BLaER1 treated with 17β-estradiol and CSF1 and Interleukin-3, amounts not matched to agents 10 nM and 100 nM (cell line): ENCODE measurements at regions not wholly inside any gene's neighbourhood (a gene's known extent, or its start where the extent isn't known, plus 50 kb on each side); places are given as distances from the start of the nearest gene placed in this dataset.
"Not testable (repeated sequence)": the region's sequence is repeated elsewhere in the genome, so short reads cannot be mapped to it uniquely, and the experiment has no call there.

Experiments used
- H3K27ac ChIP-seq, 11 experiments: shearing (Covaris generic); formaldehyde crosslinking; 2 replicates each; pipeline ENCODE4 v1.8.1; 2022
- H3K27me3 ChIP-seq, 11 experiments: shearing (Covaris generic); formaldehyde crosslinking; 2 replicates each; pipeline ENCODE4 v1.8.1; 2022
- H3K36me3 ChIP-seq, 11 experiments: shearing (Covaris generic); formaldehyde crosslinking; 2 replicates each; pipeline ENCODE4 v1.8.1; 2022
- H3K4me1 ChIP-seq, 10 experiments: shearing (Covaris generic); formaldehyde crosslinking; 2 replicates each; pipeline ENCODE4 v1.8.1; 2022
- H3K4me2 ChIP-seq, 11 experiments: shearing (Covaris generic); formaldehyde crosslinking; 2 replicates each; pipeline ENCODE4 v1.8.1; 2022
- H3K4me3 ChIP-seq, 10 experiments: shearing (Covaris generic); formaldehyde crosslinking; 2 replicates each; pipeline ENCODE4 v1.8.1; 2022
- H3K9ac ChIP-seq, 11 experiments: shearing (Covaris generic); formaldehyde crosslinking; 2 replicates each; pipeline ENCODE4 v1.8.1; 2022
- H3K9me3 ChIP-seq, 11 experiments: shearing (Covaris generic); formaldehyde crosslinking; replicated peaks in 1 of 11; 2 replicates each; pipeline ENCODE4 v1.8.1; 2022
- H4K20me1 ChIP-seq, 11 experiments: shearing (Covaris generic); formaldehyde crosslinking; 2 replicates each; pipeline ENCODE4 v1.8.1; 2022
- Cebpa-rat ChIP-seq, 11 experiments: shearing (Covaris generic); IDR thresholded peaks; 2 replicates each; pipeline ENCODE4 v1.8.1; 2022

DNA sequence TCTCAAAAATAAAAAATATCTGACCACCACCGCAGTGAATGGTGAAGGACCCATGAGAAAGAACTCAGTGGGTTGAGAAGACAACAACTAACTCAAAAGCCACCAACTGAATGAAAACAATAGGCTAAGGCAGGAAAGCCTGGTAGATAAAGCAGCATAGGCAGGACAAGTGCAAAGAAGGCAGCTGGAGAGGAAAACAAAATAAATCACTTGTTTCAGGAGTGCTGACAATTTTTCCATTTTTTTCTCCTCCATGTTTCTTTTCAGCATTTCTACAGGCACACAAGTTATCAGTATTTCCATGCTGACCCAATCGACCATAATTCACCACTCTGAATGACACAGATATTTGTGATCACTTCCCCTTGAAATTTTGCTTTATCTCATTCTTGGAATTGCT lies 597.8 kb downstream of the LIG4 start:
- Histone ChIP-seq H3K27ac (no peak overlapping the region), H3K9me3 (no peaks in the 10 kb centered on the region), H4K20me1 (no peaks in the 10 kb centered on the region), H3K9ac (no peak overlapping the region), H3K27me3 (no peaks in the 10 kb centered on the region), H3K4me1 (no peaks in the 10 kb centered on the region), H3K4me3 (no peak overlapping the region), H3K4me2 (no peak overlapping the region), H3K36me3 (no peaks in the 10 kb centered on the region)
- no peak for TF ChIP-seq Cebpa-rat (IDR thresholded peaks at IDR 0.05)

DNA sequence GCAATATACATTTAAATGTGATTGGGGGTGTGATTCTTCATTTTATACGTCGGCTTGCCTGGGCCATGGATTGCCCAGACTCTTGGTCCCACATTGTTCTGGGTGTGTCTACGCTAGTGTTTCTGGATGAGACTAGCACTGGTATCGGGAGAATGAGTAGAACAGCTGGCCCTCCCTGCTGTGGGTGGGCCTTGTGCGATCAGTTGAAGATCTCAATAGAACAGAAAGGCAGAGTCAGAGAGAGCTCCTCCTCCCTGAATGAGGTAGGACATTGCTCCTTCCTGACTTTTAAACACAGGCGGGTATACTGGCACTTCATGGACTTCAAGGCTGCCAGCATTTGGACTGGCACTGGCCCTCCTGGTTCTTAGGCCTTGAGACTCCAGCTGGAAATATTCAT lies 603.0 kb downstream of the LIG4 start:
- Histone ChIP-seq H3K27ac (no peak overlapping the region), H3K9ac (no peak overlapping the region), H4K20me1 (no peaks in the 10 kb centered on the region), H3K9me3 (no peaks in the 10 kb centered on the region), H3K36me3 (no peaks in the 10 kb centered on the region), H3K4me3 (no peak overlapping the region), H3K27me3 (no peaks in the 10 kb centered on the region), H3K4me2 (no peak overlapping the region), H3K4me1 (no peaks in the 10 kb centered on the region)
- TF ChIP-seq Cebpa-rat (IDR thresholded peaks at IDR 0.05), result no peak

DNA sequence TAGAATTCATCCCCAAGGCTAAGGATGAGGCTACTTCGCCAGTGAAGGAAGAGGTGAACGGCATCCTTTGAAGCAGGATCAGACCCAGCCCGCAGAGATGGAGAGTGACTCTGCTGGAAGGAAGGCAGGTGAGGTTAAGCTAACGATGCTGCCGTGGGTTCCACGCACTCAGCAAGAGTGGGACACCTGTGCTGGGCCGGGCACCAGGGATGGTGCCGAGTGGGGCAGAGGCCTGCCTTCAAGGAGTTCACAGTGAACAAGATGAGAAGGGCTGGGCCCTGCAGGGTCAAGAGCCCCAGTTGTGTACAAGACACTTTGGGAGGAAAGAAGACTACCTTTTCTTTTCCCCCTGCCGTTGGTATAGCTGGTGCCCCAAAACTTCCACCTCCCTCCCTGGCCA lies 606.6 kb downstream of the LIG4 start:
- Histone ChIP-seq H3K9ac (no peak overlapping the region), H3K36me3 (no peaks in the 10 kb centered on the region), H3K9me3 (no peaks in the 10 kb centered on the region), H3K27ac (no peak overlapping the region), H3K4me1 (no peaks in the 10 kb centered on the region), H3K27me3 (no peaks in the 10 kb centered on the region), H4K20me1 (no peaks in the 10 kb centered on the region), H3K4me3 (no peak overlapping the region), H3K4me2 (no peak overlapping the region)
- no peak for TF ChIP-seq Cebpa-rat (IDR thresholded peaks at IDR 0.05)

DNA sequence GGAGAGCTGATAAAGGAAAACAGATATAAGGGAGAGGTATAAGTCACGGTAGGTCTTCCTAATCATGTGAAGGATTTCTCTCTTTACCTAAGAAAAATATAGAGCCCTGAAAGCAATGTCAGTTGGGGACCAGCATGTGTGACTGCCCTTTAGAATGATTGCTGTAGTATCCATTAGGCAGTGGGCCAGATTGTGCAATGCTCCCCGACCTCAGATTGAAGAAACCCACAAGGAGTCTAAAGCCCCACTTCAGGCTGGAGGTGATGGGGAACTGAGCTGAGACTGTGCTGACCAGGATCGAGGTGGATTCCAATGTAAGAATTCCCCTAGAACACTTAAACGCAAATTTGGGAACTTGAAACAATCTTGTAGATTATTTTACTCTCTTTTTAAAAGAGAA lies 614.4 kb downstream of the LIG4 start:
- H3K4me1 ChIP-seq, result no peaks in the 10 kb centered on the region
- no peaks in the 10 kb centered on the region for H3K36me3 ChIP-seq
- TF ChIP-seq Cebpa-rat (IDR thresholded peaks at IDR 0.05), result no peak
- no peak overlapping the region for H3K27ac ChIP-seq
- no peak overlapping the region for H3K9ac ChIP-seq
- no peak overlapping the region for H3K4me2 ChIP-seq
- no peaks in the 10 kb centered on the region for H3K27me3 ChIP-seq
- H3K4me3 ChIP-seq, result no peak overlapping the region
- H4K20me1 ChIP-seq, result no peaks in the 10 kb centered on the region
- H3K9me3 ChIP-seq, result no peaks in the 10 kb centered on the region

DNA sequence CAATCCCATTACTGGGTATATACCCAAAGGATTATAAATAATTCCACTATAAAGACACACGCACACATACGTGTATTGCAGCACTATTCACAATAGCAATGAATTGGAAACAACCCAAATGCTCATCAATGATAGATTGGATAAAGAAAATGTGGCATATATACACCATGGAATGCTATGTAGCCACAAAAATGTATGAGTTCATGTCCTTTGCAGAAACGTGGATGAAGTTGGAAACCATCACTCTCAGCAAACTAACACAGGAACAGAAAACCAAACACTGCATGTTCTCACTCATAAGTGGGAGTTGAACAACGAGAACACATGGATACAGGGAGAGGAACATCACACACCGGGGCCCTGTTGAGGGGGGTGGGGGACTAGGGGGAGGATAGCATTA lies 619.0 kb downstream of the LIG4 start:
- not testable (repeated sequence) for H3K4me2 ChIP-seq, H3K4me1 ChIP-seq, H4K20me1 ChIP-seq, H3K27ac ChIP-seq, H3K4me3 ChIP-seq, H3K9me3 ChIP-seq, H3K36me3 ChIP-seq, H3K27me3 ChIP-seq, H3K9ac ChIP-seq

DNA sequence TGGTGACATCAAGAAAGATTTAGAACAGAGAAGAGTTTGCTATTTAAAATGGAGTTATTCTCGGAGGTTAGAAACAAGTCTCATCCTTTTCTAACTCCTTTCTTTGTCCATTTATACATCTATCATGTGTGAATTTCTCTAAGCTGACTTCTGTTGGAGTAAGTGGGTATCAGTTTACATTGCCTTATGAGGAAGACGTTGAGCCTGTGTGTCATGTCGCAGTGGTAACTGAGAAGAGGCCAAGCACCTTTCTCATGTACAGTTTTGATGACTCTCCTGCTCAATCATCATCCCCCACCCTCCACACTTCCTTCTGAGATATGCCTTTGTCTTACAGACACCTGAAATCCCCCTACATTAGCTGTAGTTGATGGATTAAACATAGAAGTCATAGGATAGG lies 624.8 kb downstream of the LIG4 start:
- Histone ChIP-seq H3K36me3 (no peaks in the 10 kb centered on the region), H4K20me1 (no peaks in the 10 kb centered on the region; a peak in 1 of 22 replicates), H3K9me3 (no peaks in the 10 kb centered on the region), H3K27ac (no peak overlapping the region), H3K27me3 (no peaks in the 10 kb centered on the region), H3K4me2 (no peak overlapping the region), H3K9ac (no peak overlapping the region), H3K4me3 (no peak overlapping the region), H3K4me1 (no peaks in the 10 kb centered on the region)
- no peak for TF ChIP-seq Cebpa-rat (IDR thresholded peaks at IDR 0.05)

DNA sequence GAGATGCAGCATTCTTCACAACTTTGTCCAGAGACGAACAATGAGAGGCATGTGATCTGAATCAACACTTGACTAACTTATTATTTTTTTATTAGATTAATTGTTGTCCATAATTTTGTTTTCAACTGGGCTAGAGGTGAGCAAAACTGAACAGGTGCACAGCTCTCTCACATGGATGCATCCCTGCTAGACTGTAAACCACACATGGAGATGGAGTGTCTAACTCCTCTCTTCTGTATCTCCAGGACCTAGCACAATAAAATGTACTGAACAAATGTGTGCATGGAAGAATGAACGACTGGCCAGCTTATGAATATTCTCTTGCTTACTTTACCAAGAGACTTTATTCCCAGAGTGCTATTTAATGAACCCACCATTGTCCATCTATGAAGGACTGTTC lies 627.7 kb downstream of the LIG4 start:
- no peaks in the 10 kb centered on the region for H3K27me3 ChIP-seq
- H4K20me1 ChIP-seq, result no peaks in the 10 kb centered on the region; a peak in 1 of 22 replicates

DNA sequence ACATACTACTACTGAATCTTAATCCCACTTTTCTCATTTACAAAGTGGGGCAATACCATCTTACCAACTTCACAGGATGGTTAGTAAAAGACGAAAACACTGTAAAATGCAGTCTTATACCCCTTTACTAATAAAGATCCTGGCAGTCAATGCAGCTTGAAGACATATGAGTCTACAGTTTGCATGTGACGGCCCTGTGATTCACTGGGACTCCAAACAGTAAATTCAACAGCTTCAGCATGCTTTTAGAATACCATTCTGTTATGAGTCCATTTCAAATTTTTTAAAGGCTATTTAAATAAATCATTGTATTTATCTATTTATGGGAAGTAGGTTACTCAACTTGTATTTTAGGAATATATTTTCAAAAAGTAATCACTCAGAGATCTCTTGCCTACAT lies 629.1 kb downstream of the LIG4 start:
- TF ChIP-seq Cebpa-rat (IDR thresholded peaks at IDR 0.05), result no peak
- no peaks in the 10 kb centered on the region; a peak in 1 of 22 replicates for H4K20me1 ChIP-seq
- no peak overlapping the region for H3K4me3 ChIP-seq
- no peaks in the 10 kb centered on the region for H3K27me3 ChIP-seq
- H3K27ac ChIP-seq, result no peak overlapping the region
- no peaks in the 10 kb centered on the region for H3K4me1 ChIP-seq
- no peak overlapping the region for H3K9ac ChIP-seq
- no peak overlapping the region for H3K4me2 ChIP-seq
- no peaks in the 10 kb centered on the region for H3K36me3 ChIP-seq
- no peaks in the 10 kb centered on the region for H3K9me3 ChIP-seq

More for the DNA sequence above, 627.7 kb downstream of the LIG4 start:
- Histone ChIP-seq H3K9me3 (no peaks in the 10 kb centered on the region), H3K27ac (no peak overlapping the region), H3K4me3 (no peak overlapping the region), H3K36me3 (no peaks in the 10 kb centered on the region), H3K9ac (no peak overlapping the region), H3K4me1 (no peaks in the 10 kb centered on the region), H3K4me2 (no peak overlapping the region)
- no peak for TF ChIP-seq Cebpa-rat (IDR thresholded peaks at IDR 0.05)

DNA sequence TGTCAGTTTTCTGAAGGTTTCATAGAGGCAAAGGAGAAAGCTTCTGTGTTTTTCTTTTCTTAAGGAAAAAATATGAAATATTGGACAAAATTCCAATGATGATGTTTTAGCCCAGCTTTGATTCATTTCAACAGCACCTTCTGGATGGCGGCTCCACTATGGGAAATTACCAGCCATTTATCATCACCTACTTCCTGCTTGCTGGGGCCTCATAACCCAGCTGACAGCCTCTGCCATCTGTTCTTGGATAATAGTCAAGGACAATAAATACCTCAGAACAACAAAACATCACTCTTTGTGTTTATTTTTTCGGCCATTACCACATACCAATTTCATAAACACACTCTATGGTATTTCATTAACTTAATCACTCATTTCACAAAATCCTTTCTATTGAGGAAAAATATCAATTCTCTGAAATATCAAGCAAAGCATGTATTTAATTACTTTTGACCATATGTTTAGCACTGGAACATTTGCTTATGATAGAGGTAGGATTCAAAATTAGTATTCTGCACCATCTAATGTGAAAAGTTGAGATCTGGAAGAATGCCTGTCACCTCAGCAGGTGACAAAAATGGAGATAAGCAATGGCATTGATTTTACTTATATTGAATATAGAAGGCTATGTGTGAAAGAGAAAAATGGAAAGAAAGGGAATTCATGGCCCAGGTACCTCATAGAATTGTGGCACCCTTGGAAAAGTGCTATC lies 629.7 kb downstream of the LIG4 start:
- H3K4me2 ChIP-seq, result no peak overlapping the region
- no peaks in the 10 kb centered on the region for H3K27me3 ChIP-seq
- TF ChIP-seq Cebpa-rat (IDR thresholded peaks at IDR 0.05), result no peak
- no peaks in the 10 kb centered on the region for H3K4me1 ChIP-seq
- H3K4me3 ChIP-seq, result no peak overlapping the region
- H3K27ac ChIP-seq, result no peak overlapping the region
- no peak overlapping the region for H3K9ac ChIP-seq
- H4K20me1 ChIP-seq, result no peaks in the 10 kb centered on the region; a peak in 1 of 22 replicates
- no peaks in the 10 kb centered on the region for H3K36me3 ChIP-seq
- H3K9me3 ChIP-seq, result no peaks in the 10 kb centered on the region

DNA sequence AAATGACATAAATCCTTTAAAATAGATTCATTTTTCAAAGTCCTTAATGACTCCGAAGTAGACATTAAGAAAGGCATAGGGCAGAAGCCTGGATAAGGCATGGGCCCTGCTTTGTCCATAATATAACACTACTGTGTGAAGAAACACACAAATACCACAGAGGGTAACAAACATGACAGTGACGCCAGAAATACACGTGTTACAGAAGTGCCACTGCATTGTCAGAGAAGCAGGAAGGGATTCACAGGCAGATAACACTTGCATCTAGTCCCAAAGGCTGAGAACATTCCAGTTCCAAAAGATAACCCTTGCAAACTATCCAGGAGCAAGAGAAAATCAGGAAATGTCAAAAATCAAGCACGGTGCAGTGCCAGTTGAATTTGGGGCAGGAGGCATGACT lies 633.2 kb downstream of the LIG4 start:
- H3K4me2 ChIP-seq, result no peak overlapping the region
- H3K4me1 ChIP-seq, result no peaks in the 10 kb centered on the region
- H4K20me1 ChIP-seq, result no peaks in the 10 kb centered on the region
- no peaks in the 10 kb centered on the region; a peak in 1 of 22 replicates for H3K9me3 ChIP-seq
- TF ChIP-seq Cebpa-rat (IDR thresholded peaks at IDR 0.05), result no peak
- H3K27ac ChIP-seq, result no peak overlapping the region
- H3K4me3 ChIP-seq, result no peak overlapping the region
- H3K9ac ChIP-seq, result no peak overlapping the region
- no peaks in the 10 kb centered on the region for H3K27me3 ChIP-seq
- no peaks in the 10 kb centered on the region for H3K36me3 ChIP-seq
